ENCODE measurements at regions not wholly inside any gene's neighbourhood (a gene's known extent, or its start where the extent isn't known, plus 50 kb on each side); places are given as distances from the start of the nearest gene placed in this dataset.
"Not testable (repeated sequence)": the region's sequence is repeated elsewhere in the genome, so short reads cannot be mapped to it uniquely, and the experiment has no call there.

GRCh38 chr15:23797747-23798446 is 110.8 kb upstream of the NDN start:
- no peak for TF ChIP-seq CTCF (IDR thresholded peaks at IDR 0.05; ENCODE audit: control insufficient read depth, insufficient read depth, low read depth, low read length, missing control alignments)
- no peak overlapping the region for H3K4me3 ChIP-seq (ENCODE audit: control insufficient read depth, low read depth, low read length)
- no peak for DNase-seq (ENCODE audit: low read depth)

GRCh38 chr15:23801881-23802280 is 114.8 kb upstream of the NDN start:
- H3K4me3 ChIP-seq (ENCODE audit: control insufficient read depth, low read depth, low read length), result no peak overlapping the region
- no peak for DNase-seq (ENCODE audit: low read depth)
- TF ChIP-seq CTCF (IDR thresholded peaks at IDR 0.05; ENCODE audit: control insufficient read depth, insufficient read depth, low read depth, low read length, missing control alignments), result no peak

GRCh38 chr15:23802896-23803435 is 115.9 kb upstream of the NDN start:
- DNase-seq (ENCODE audit: low read depth); H3K4me3 ChIP-seq (ENCODE audit: control insufficient read depth, low read depth, low read length): not testable (repeated sequence)

GRCh38 chr15:23806980-23807379 is 119.9 kb upstream of the NDN start:
- DNase-seq (ENCODE audit: low read depth), result no peak
- H3K4me3 ChIP-seq (ENCODE audit: control insufficient read depth, low read depth, low read length), result no peak overlapping the region
- no peak for TF ChIP-seq CTCF (IDR thresholded peaks at IDR 0.05; ENCODE audit: control insufficient read depth, insufficient read depth, low read depth, low read length, missing control alignments)

GRCh38 chr15:23823508-23823907 is 136.4 kb upstream of the NDN start:
- H3K4me3 ChIP-seq (ENCODE audit: control insufficient read depth, low read depth, low read length), result no peak overlapping the region
- TF ChIP-seq CTCF (IDR thresholded peaks at IDR 0.05; ENCODE audit: control insufficient read depth, insufficient read depth, low read depth, low read length, missing control alignments), result no peak
- DNase-seq (ENCODE audit: low read depth), result no peak

- H3K4me3 ChIP-seq (ENCODE audit: control insufficient read depth, low read depth, low read length), result no peak overlapping the region
- DNase-seq (ENCODE audit: low read depth), result no peak
- no peak for TF ChIP-seq CTCF (IDR thresholded peaks at IDR 0.05; ENCODE audit: control insufficient read depth, insufficient read depth, low read depth, low read length, missing control alignments)
These were observed 141.7 kb upstream of the NDN start for GRCh38 chr15:23828786-23829185.

GRCh38 chr15:23835953-23836352 is 148.8 kb upstream of the NDN start:
- H3K4me3 ChIP-seq (ENCODE audit: control insufficient read depth, low read depth, low read length), result no peak overlapping the region
- TF ChIP-seq CTCF (IDR thresholded peaks at IDR 0.05; ENCODE audit: control insufficient read depth, insufficient read depth, low read depth, low read length, missing control alignments), result no peak
- DNase-seq (ENCODE audit: low read depth), result no peak
